Caki2 (cell line): ENCODE measurements at regions not wholly inside any gene's neighbourhood (a gene's known extent, or its start where the extent isn't known, plus 50 kb on each side); places are given as distances from the start of the nearest gene placed in this dataset.

Source experiments
- DNase-seq: peaks from one replicate; pipeline ENCODE4 v3.0.0-alpha.2; 2015; ENCODE audit warnings: low read depth
- in situ Hi-C: cut with HindIII; loops from 2 replicates; pipeline ENCODE4 v1.10.0; 2016; ENCODE audit warnings: low sequenced_read_pairs, low pct_unique_long_range_greater_than_20kb, mixed read lengths

GRCh38 chr1:98323388-98323787 lies 338.1 kb upstream of the SNX7 start:
- in situ Hi-C loops = no loop called here
- no peak for DNase-seq

- DNase-seq = no peak
- in situ Hi-C loops = no loop called here
These were observed 338.6 kb upstream of the SNX7 start for GRCh38 chr1:98322966-98323365.

- no peak for DNase-seq
- in situ Hi-C loops = no loop called here
These were observed 339.4 kb upstream of the SNX7 start for GRCh38 chr1:98322086-98322485.

GRCh38 chr1:98321191-98321590 lies 340.3 kb upstream of the SNX7 start:
- in situ Hi-C loops = no loop called here
- no peak for DNase-seq

GRCh38 chr1:98316286-98316905 lies 345.1 kb upstream of the SNX7 start:
- in situ Hi-C loops = no loop called here
- no peak for DNase-seq

GRCh38 chr1:98315309-98315708 lies 346.2 kb upstream of the SNX7 start:
- DNase-seq = no peak
- in situ Hi-C loops = no loop called here

- no peak for DNase-seq
- in situ Hi-C loops = no loop called here
These were observed 346.9 kb upstream of the SNX7 start for GRCh38 chr1:98314601-98315000.

- in situ Hi-C loops = no loop called here
- DNase-seq = no peak
These were observed 354.9 kb upstream of the SNX7 start for GRCh38 chr1:98306517-98307089.

- no peak for DNase-seq
- in situ Hi-C loops = no loop called here
These were observed 356.2 kb upstream of the SNX7 start for GRCh38 chr1:98305362-98305761.

GRCh38 chr1:98304888-98305287 lies 356.6 kb upstream of the SNX7 start:
- in situ Hi-C loops = no loop called here

GRCh38 chr1:98299861-98300260 lies 361.7 kb upstream of the SNX7 start:
- no peak for DNase-seq
- in situ Hi-C loops = no loop called here

More at GRCh38 chr1:98304888-98305287, 356.6 kb upstream of the SNX7 start:
- DNase-seq = no peak

- DNase-seq = no peak
- in situ Hi-C loops = no loop called here
These were observed 362.2 kb upstream of the SNX7 start for GRCh38 chr1:98299313-98299712.

GRCh38 chr1:98298319-98298718 lies 363.2 kb upstream of the SNX7 start:
- DNase-seq = no peak
- in situ Hi-C loops = no loop called here

- in situ Hi-C loops = no loop called here
These were observed 364.8 kb upstream of the SNX7 start for GRCh38 chr1:98296681-98297080.

GRCh38 chr1:98294127-98294526 lies 367.4 kb upstream of the SNX7 start:
- in situ Hi-C loops = no loop called here
- DNase-seq = no peak

More at GRCh38 chr1:98296681-98297080, 364.8 kb upstream of the SNX7 start:
- DNase-seq = no peak

- in situ Hi-C loops = no loop called here
- no peak for DNase-seq
These were observed 368.5 kb upstream of the SNX7 start for GRCh38 chr1:98292994-98293393.

- in situ Hi-C loops = no loop called here
- DNase-seq = no peak
These were observed 368.5 kb upstream of the DPYD start for GRCh38 chr1:98289311-98289710.

- in situ Hi-C loops = no loop called here
- no peak for DNase-seq
These were observed 367.7 kb upstream of the DPYD start for GRCh38 chr1:98288494-98288893.

- in situ Hi-C loops = no loop called here
- no peak for DNase-seq
These were observed 366.8 kb upstream of the DPYD start for GRCh38 chr1:98287626-98288025.

GRCh38 chr1:98286656-98287055 lies 365.8 kb upstream of the DPYD start:
- in situ Hi-C loops = no loop called here
- DNase-seq = no peak
